Limb (tissue), 2 donors: ENCODE measurements at regions not wholly inside any gene's neighbourhood (a gene's known extent, or its start where the extent isn't known, plus 50 kb on each side); places are given as distances from the start of the nearest gene placed in this dataset.

Experiments
- DNase-seq, 2 donors: peaks; one replicate each; pipeline ENCODE4 v3.0.0-alpha.2; 2016; ENCODE audit errors: extremely low spot score in 2 of 2

GRCh38 chr1:217004776-217005436 lies 281.7 kb upstream of the ESRRG start:
- no peak for DNase-seq

- no peak for DNase-seq
These were observed 280.1 kb upstream of the ESRRG start for GRCh38 chr1:217003355-217003754.

- DNase-seq, result no peak
These were observed 274.6 kb upstream of the ESRRG start for GRCh38 chr1:216997831-216998230.

GRCh38 chr1:216997069-216997468 lies 273.8 kb upstream of the ESRRG start:
- no peak for DNase-seq

- no peak for DNase-seq
These were observed 261.3 kb upstream of the ESRRG start for GRCh38 chr1:216984536-216984935.

- DNase-seq, result no peak
These were observed 260.6 kb upstream of the ESRRG start for GRCh38 chr1:216983823-216984222.

- DNase-seq, result no peak
These were observed 238.3 kb upstream of the ESRRG start for GRCh38 chr1:216961516-216961915.

GRCh38 chr1:216960716-216961115 lies 237.5 kb upstream of the ESRRG start:
- no peak for DNase-seq

- DNase-seq, result no peak
These were observed 235.3 kb upstream of the ESRRG start for GRCh38 chr1:216958569-216958968.

- DNase-seq, result no peak
These were observed 230.3 kb upstream of the ESRRG start for GRCh38 chr1:216953495-216953894.

GRCh38 chr1:216952864-216953263 lies 229.6 kb upstream of the ESRRG start:
- DNase-seq, result no peak

- no peak for DNase-seq
These were observed 222.4 kb upstream of the ESRRG start for GRCh38 chr1:216945538-216946080.

GRCh38 chr1:216944864-216945510 lies 221.8 kb upstream of the ESRRG start:
- DNase-seq, result no peak

- no peak for DNase-seq
These were observed 214.3 kb upstream of the ESRRG start for GRCh38 chr1:216937491-216937890.

GRCh38 chr1:216936779-216937178 lies 213.6 kb upstream of the ESRRG start:
- DNase-seq, result no peak

GRCh38 chr1:216935901-216936300 lies 212.7 kb upstream of the ESRRG start:
- no peak for DNase-seq

- no peak for DNase-seq
These were observed 209.2 kb upstream of the ESRRG start for GRCh38 chr1:216932424-216932823.

- DNase-seq, result no peak
These were observed 206.8 kb upstream of the ESRRG start for GRCh38 chr1:216929870-216930582.

GRCh38 chr1:216927633-216928032 lies 204.4 kb upstream of the ESRRG start:
- no peak for DNase-seq

- DNase-seq, result no peak
These were observed 203.7 kb upstream of the ESRRG start for GRCh38 chr1:216926720-216927510.

GRCh38 chr1:216925962-216926625 lies 202.9 kb upstream of the ESRRG start:
- DNase-seq, result no peak
